ENCODE measurements at regions not wholly inside any gene's neighbourhood (a gene's known extent, or its start where the extent isn't known, plus 50 kb on each side); places are given as distances from the start of the nearest gene placed in this dataset.

- H3K4me1 ChIP-seq = no peaks in the 10 kb centered on the region
- 82 to 100% methylated on average over 2 of the region's 2 CpGs for WGBS, 2 donors (ENCODE audit: low coverage in 1 of 2)
- H3K9me3 ChIP-seq = peaks cover 7 to 9% of the 10 kb centered on the region in 2 donors
- TF ChIP-seq POLR2AphosphoS5 (IDR thresholded peaks at IDR 0.05) (no peak), POLR2A (IDR thresholded peaks at IDR 0.05) (no peak), EP300 (IDR thresholded peaks at IDR 0.05; ENCODE audit: low read depth) (no peak)
- TF ChIP-seq, protein P1, sequence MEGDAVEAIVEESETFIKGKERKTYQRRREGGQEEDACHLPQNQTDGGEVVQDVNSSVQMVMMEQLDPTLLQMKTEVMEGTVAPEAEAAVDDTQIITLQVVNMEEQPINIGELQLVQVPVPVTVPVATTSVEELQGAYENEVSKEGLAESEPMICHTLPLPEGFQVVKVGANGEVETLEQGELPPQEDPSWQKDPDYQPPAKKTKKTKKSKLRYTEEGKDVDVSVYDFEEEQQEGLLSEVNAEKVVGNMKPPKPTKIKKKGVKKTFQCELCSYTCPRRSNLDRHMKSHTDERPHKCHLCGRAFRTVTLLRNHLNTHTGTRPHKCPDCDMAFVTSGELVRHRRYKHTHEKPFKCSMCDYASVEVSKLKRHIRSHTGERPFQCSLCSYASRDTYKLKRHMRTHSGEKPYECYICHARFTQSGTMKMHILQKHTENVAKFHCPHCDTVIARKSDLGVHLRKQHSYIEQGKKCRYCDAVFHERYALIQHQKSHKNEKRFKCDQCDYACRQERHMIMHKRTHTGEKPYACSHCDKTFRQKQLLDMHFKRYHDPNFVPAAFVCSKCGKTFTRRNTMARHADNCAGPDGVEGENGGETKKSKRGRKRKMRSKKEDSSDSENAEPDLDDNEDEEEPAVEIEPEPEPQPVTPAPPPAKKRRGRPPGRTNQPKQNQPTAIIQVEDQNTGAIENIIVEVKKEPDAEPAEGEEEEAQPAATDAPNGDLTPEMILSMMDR (IDR thresholded peaks at IDR 0.05) = no peak
- no peaks in the 10 kb centered on the region for H3K36me3 ChIP-seq
- H3K27ac ChIP-seq = no peak overlapping the region
- no peak overlapping the region for H3K4me3 ChIP-seq
- H3K27me3 ChIP-seq = no peaks in the 10 kb centered on the region
- intact Hi-C loops (cut with DNase I; ENCODE audit: low total_unique reads) = no loop called here
- DNase-seq = no peak
- in situ Hi-C loops (cut with MboI; ENCODE audit: low pct_ligation_motif_present in 1 of 4, low pct_unique_long_range_greater_than_20kb in 1 of 4, low sequenced_read_pairs in 3 of 4) = no loop called here
Measured at GRCh38 chr4:141541851-141542250, 94.5 kb upstream of the IL15 start.

DNA sequence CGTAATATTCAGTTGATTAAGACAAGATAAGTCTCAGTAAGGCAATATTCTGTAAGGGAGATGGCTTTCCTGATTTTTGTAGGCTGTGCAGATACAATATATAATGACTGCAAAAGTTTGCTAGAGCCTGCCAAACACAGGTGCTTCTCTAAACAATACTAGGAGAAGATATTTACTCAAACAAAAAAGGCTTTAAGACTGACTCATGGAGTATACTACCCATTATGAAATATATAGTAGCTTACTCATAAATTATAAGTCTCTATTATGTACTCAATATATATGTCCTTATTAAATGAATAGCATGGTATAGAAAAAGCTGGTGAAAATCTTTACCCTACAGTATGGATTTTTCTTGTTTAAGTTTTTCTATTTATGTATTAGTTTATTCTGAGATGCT is 93.2 kb upstream of the IL15 start:
- in situ Hi-C loops (cut with MboI; ENCODE audit: low pct_ligation_motif_present in 1 of 4, low pct_unique_long_range_greater_than_20kb in 1 of 4, low sequenced_read_pairs in 3 of 4) = no loop called here
- Histone ChIP-seq H3K27ac (no peak overlapping the region), H3K9me3 (peaks cover 2 to 5% of the 10 kb centered on the region in 2 donors), H3K4me3 (no peak overlapping the region), H3K27me3 (no peaks in the 10 kb centered on the region), H3K4me1 (no peaks in the 10 kb centered on the region), H3K36me3 (no peaks in the 10 kb centered on the region)
- DNase-seq = no peak
- TF ChIP-seq, protein P1 (IDR thresholded peaks at IDR 0.05) = no peak
- TF ChIP-seq EP300 (IDR thresholded peaks at IDR 0.05; ENCODE audit: low read depth) (no peak), POLR2A (IDR thresholded peaks at IDR 0.05) (no peak), POLR2AphosphoS5 (IDR thresholded peaks at IDR 0.05) (no peak)
- intact Hi-C loops (cut with DNase I; ENCODE audit: low total_unique reads) = no loop called here
- 87 to 89% methylated on average over 1 of the region's 1 CpG for WGBS, 2 donors (ENCODE audit: low coverage in 1 of 2)

- H3K27me3 ChIP-seq = no peaks in the 10 kb centered on the region
- WGBS, 2 donors (ENCODE audit: low coverage in 1 of 2) = 88 to 96% methylated on average over 2 of the region's 2 CpGs
- in situ Hi-C loops (cut with MboI; ENCODE audit: low pct_ligation_motif_present in 1 of 4, low pct_unique_long_range_greater_than_20kb in 1 of 4, low sequenced_read_pairs in 3 of 4) = no loop called here
- no peak for TF ChIP-seq EP300 (IDR thresholded peaks at IDR 0.05; ENCODE audit: low read depth)
- H3K9me3 ChIP-seq = peaks cover 0 to under 1% of the 10 kb centered on the region in 2 donors
- H3K36me3 ChIP-seq = no peaks in the 10 kb centered on the region
- DNase-seq = no peak
- intact Hi-C loops (cut with DNase I; ENCODE audit: low total_unique reads) = no loop called here
- H3K4me1 ChIP-seq = no peaks in the 10 kb centered on the region
- H3K4me3 ChIP-seq = no peak overlapping the region
- H3K27ac ChIP-seq = no peak overlapping the region
Measured at GRCh38 chr4:141543706-141544105, 92.7 kb upstream of the IL15 start.

DNA sequence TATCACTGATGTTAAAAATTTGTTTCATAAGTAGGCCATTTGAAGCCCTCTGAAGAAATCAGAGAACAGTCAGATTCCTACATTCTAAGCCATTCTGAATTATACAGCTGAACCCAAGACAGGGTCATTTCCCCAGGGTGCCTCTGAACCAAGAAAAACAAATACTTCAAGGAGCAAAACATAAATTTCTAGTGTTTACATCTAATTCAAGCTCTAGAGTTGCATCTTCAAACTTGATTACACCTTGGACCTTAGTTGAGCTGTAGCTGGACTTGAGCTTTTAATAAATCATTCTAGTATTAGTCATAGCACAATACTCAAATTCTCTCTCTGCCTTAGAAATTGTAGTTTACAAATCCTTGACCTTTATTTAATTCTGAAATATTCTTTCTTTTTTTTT is 87.6 kb upstream of the IL15 start:
- H3K36me3 ChIP-seq = no peaks in the 10 kb centered on the region
- no peaks in the 10 kb centered on the region for H3K27me3 ChIP-seq
- H3K4me3 ChIP-seq = no peak overlapping the region
- intact Hi-C loops (cut with DNase I; ENCODE audit: low total_unique reads) (no loop called here), in situ Hi-C loops (cut with MboI; ENCODE audit: low pct_ligation_motif_present in 1 of 4, low pct_unique_long_range_greater_than_20kb in 1 of 4, low sequenced_read_pairs in 3 of 4) (no loop called here)
- no peak overlapping the region for H3K27ac ChIP-seq
- no peak for TF ChIP-seq POLR2A (IDR thresholded peaks at IDR 0.05)
- TF ChIP-seq, protein P1 (IDR thresholded peaks at IDR 0.05) = no peak
- no peak for TF ChIP-seq POLR2AphosphoS5 (IDR thresholded peaks at IDR 0.05)
- TF ChIP-seq EP300 (IDR thresholded peaks at IDR 0.05; ENCODE audit: low read depth) = no peak
- H3K4me1 ChIP-seq = no peaks in the 10 kb centered on the region
- DNase-seq = no peak
- no peaks in the 10 kb centered on the region for H3K9me3 ChIP-seq

DNA sequence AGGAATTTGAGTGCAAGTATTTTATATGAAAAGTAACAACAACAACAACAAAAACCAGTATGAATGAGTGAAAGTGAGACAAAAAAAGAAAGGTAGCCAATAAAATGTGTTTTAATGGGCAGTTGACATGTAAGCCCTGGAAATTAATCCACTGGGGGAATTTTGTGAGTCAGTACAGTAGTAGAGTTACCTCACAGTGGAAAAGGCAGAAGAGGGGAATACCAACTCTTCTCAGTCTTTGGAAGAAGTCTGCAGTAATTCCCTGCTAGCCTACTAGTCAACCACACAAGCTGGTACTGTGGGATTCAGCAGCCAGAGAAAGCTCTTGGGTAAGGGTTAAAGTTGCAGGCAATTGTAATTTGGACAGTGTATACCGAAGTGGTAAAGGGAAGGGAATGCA is 76.3 kb upstream of the IL15 start:
- H3K4me1 ChIP-seq = no peaks in the 10 kb centered on the region

More for the DNA sequence above, 76.3 kb upstream of the IL15 start:
- WGBS, 2 donors (ENCODE audit: low coverage in 1 of 2) = 38 to 48% methylated on average over 1 of the region's 1 CpG
- no peak for TF ChIP-seq POLR2A (IDR thresholded peaks at IDR 0.05)
- TF ChIP-seq EP300 (IDR thresholded peaks at IDR 0.05; ENCODE audit: low read depth) = no peak
- no peak for TF ChIP-seq POLR2AphosphoS5 (IDR thresholded peaks at IDR 0.05)
- TF ChIP-seq, protein P1 (IDR thresholded peaks at IDR 0.05) = no peak
- intact Hi-C loops (cut with DNase I; ENCODE audit: low total_unique reads) = no loop called here
- H3K36me3 ChIP-seq = no peaks in the 10 kb centered on the region
- H3K27me3 ChIP-seq = no peaks in the 10 kb centered on the region
- H3K9me3 ChIP-seq = no peaks in the 10 kb centered on the region
- H3K27ac ChIP-seq = no peak overlapping the region
- DNase-seq = no peak
- H3K4me3 ChIP-seq = no peak overlapping the region
- in situ Hi-C loops (cut with MboI; ENCODE audit: low pct_ligation_motif_present in 1 of 4, low pct_unique_long_range_greater_than_20kb in 1 of 4, low sequenced_read_pairs in 3 of 4) = no loop called here
